ENCODE measurements at regions not wholly inside any gene's neighbourhood (a gene's known extent, or its start where the extent isn't known, plus 50 kb on each side); places are given as distances from the start of the nearest gene placed in this dataset.

DNA sequence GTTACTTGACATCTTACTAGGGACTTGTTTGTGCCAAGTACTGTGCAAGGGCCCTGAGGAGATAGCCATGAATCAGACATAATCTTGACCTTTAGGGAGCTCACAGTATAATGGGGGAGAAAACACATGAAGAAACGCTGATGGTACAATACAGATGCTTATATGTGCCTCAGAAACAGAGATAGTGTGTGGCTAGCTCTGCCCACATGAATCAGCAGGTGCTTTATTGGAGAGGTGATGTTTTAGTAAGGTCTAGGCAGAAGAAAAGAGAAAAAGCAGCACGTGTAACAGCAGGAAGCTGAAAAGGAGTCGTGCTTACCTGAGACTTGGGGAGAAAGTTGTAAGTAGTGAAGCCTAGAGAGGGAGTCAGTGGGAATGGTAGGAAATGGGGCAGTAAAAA is 60.6 kb upstream of the LMO4 start:
- no peak for DNase-seq (ENCODE audit: low read depth)
- no peak for TF ChIP-seq CTCF (IDR thresholded peaks at IDR 0.05; ENCODE audit: insufficient read depth, low read depth, low read length, missing control alignments)
- H3K4me3 ChIP-seq (ENCODE audit: low read depth, low read length), result no peak overlapping the region

DNA sequence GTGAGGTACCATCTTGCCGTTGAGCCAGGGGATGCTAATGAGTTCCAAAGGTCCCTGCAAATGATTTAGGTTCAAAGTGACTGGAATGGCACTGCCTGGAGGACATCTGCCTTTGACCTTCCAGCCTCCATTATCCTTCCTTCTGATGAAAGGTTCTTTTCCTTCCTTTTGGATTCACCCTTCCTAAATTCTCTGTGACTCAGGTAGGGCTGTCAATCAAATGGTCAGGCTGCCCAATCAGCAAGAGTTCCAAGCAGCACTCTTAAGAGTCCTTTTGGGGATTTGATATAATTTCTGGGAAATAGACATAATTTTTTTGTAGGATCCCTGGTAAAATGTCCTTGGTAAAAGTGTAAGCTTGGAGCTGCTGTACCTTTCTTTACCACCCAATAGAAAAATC is 58.8 kb upstream of the LMO4 start:
- H3K4me3 ChIP-seq (ENCODE audit: low read depth, low read length), result no peak overlapping the region
- no peak for TF ChIP-seq CTCF (IDR thresholded peaks at IDR 0.05; ENCODE audit: insufficient read depth, low read depth, low read length, missing control alignments)
- no peak for DNase-seq (ENCODE audit: low read depth)

DNA sequence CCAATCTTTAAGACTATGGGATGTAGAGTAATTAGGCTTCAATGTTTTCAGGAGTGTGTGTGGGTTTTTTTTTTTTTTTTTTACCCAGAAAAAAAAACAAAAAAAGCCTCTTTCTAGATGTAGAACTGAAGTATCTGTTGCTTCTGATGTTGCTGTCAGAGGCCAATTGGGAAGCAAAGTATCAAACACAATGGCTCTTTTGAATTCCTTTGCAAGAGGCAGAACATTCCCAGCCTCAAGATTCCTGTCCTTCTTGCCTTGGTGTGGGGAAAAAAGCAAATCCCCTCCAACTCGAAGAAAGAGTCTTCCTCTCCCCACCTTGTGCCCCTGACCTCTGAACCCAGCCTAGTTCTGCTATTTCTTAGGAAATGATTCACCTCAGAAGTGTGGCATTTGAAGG is 55.4 kb upstream of the LMO4 start:
- DNase-seq (ENCODE audit: low read depth), result no peak
- H3K4me3 ChIP-seq (ENCODE audit: low read depth, low read length), result no peak overlapping the region
- no peak for TF ChIP-seq CTCF (IDR thresholded peaks at IDR 0.05; ENCODE audit: insufficient read depth, low read depth, low read length, missing control alignments)

DNA sequence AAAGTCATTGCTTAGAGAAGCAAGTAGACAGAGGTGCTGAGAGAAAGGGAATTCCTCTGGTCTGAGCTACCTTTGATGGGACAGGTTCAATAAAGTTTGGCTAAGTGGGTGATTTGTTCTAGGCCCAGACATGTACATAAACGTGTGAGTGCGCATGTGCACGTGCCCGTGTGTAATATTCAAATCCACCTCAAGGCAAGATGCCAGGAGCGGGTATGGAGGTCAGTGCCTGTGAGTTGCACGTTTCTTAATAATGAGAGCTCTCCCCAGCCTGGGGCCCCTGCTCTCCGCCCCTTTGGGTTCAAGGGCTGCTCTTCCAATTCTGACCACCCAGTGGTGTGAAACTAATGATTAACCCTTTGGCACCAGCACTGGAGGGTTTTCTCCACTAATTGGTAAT is 53.8 kb upstream of the LMO4 start:
- no peak for DNase-seq (ENCODE audit: low read depth)
- H3K4me3 ChIP-seq (ENCODE audit: low read depth, low read length), result no peak overlapping the region
- no peak for TF ChIP-seq CTCF (IDR thresholded peaks at IDR 0.05; ENCODE audit: insufficient read depth, low read depth, low read length, missing control alignments)

DNA sequence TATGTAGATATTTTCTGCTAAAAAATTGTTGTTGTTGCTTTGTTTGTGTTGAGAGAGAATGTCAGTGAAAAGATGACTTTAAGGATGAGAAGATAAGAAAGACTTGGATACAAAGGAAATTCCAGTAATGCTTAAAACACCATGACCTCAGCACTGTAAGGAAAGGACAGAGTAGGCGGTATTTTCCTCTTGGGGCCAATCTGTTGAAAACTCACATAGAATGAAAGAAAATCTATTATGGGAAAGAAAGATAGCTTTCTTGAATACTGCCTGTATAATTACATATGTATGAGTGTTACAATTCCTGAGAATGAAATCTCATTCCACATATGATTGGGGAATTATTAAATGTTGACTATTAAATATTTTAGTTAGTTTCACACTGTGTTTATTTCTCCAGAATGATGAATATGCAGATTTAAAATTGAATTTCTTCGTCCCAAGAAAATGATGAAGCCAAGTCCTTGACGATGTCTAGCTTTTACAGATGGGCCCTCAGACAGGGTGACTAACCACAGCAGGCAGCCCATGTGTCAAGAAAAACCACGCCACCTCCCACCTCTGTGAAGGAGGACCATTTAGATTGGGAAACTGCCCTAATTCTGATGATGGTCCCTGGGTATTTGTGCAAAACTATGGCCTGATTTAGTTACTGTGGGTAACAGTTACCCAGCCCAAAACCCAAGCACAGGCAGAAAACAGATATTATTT is 49.7 kb upstream of the LMO4 start:
- H3K4me3 ChIP-seq (ENCODE audit: low read depth, low read length), result no peak overlapping the region
- TF ChIP-seq CTCF (IDR thresholded peaks at IDR 0.05; ENCODE audit: insufficient read depth, low read depth, low read length, missing control alignments), result no peak
- no peak for DNase-seq (ENCODE audit: low read depth)

Measured in GM12865 (cell line).